Activated T-cell treated with anti-CD3 and anti-CD28 coated beads, Interleukin-2, amount 50 U/mL, for 48 hours (primary cell): ENCODE measurements at regions not wholly inside any gene's neighbourhood (a gene's known extent, or its start where the extent isn't known, plus 50 kb on each side); places are given as distances from the start of the nearest gene placed in this dataset.

Source experiments
- DNase-seq, 2 experiments: peaks; one replicate each; pipeline ENCODE4 v3.0.0-alpha.2; 2020

GRCh38 chr21:27196651-27197050 is 229.8 kb upstream of the ADAMTS5 start:
- DNase-seq, result no peak

- DNase-seq, result no peak
Observed at GRCh38 chr21:27192281-27192949, 225.5 kb upstream of the ADAMTS5 start.

DNA sequence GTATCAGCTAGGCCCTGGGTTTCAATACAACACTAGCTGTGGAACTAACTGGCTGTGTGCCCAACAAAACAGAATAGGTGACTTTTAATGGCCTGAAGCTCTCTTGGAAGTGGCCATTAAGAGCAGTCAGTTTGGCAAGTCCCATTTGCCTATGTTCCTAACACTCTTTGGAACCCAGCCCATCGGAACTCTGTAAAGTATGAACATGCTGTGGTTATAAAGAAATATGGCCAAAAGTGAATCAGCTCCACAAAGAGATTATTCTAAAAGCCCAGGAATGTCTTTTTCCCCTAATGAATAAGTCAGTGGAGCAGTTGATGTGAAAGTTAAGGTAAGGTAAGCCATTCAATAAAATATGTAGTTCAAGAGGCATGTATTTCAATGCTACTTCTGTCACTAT is 223.7 kb upstream of the ADAMTS5 start:
- no peak for DNase-seq

DNA sequence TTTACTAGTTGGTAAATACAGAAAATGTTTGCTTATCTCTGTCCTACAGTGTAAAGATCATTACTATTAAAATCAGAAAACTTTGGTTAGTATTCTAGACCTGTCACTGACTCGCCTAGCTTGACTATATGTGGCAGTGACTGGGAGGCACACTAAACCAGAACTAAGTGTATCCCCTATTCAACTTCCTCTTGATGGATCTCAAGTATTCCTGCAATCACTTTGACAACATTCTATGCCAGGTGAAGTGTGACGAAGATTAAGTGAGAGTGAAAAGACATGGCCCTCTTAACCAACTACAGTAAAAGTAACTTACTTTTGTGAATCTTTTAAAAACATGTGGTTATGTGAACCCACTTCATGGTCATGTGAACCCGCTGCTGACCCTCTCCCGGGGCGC is 223.0 kb upstream of the ADAMTS5 start:
- no peak for DNase-seq

GRCh38 chr21:27173053-27173452 is 206.2 kb upstream of the ADAMTS5 start:
- DNase-seq, result no peak

DNA sequence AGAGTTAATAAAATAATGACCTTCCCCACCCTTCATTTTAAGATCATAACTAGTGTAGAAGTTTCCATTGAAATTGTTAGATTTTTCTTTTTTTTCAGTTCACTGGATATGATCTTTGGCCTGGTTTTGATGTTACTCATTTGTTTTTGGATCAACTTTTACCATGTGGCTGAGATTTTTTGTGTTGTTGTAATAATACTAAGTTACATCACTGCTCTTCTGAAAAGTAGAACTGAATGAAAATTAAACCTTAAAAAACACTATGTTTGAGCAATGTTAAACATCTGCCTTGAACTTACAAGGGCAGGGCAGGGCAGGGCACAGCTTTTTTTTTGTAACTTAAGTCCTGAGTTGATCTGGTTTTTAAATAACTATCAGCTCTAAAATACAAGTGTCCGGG is 204.8 kb upstream of the ADAMTS5 start:
- DNase-seq, result no peak

DNA sequence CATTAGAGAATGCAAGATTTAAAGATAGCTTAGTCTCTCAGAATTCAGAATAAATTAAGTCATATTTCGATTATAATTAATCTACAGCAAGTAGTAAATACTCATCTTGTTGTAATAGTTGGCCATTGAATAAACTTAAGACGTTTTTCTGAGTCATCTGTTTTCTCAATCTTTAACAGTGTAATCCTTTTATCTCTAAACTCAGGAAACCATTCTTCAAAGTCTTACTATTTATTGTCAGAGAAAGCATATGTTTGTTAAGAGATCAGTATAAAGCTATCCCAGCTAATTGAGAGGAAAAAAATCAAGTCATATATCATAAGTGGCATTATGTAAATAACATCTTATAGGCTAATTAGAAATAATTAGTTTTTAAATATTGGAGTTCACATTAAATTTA is 201.2 kb upstream of the ADAMTS5 start:
- DNase-seq, result no peak

DNA sequence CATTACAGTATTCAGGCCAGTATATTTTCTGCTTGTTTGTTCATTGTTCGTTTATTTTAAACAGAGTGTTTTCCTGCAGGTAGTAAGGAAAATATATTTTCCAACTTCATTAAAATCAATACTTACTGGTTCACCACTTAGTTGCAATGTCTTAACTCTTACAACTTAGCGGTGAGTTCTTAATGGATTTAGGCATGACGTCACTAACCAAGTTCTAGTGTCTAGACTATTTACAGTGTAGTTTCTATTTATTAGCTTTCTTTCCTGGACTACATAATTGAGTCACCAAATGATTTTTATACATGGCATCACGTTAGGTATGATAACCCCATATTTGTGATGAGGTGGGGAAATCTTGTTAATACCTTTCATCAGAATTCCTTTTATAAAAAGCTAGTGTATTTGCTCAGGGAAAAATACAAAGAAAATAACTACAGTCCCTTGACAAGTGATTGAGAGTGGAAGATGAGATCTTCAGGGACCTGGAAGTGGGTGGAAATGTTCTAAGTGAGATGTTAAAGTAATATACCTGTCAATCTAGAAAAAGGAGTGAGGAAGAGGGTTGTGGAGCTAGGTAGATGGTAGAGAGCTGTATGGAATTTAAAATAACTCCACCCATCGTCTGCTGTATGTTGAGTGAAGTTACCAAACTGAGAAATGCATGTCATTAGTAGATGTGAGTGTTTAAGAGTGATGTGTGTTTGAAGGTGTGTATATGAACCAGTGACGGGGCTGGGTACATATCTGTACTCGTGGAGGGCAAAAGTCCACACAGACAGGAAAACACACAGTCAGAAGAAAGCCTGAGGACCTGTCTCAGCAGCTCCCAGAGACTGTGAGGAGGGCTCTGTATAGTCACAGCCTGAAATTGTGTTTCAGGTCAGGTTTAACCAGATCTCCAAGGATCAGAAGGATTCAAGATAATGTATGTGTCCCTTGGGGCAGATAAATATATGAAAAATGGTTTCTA is 197.6 kb upstream of the ADAMTS5 start:
- DNase-seq, result no peak

DNA sequence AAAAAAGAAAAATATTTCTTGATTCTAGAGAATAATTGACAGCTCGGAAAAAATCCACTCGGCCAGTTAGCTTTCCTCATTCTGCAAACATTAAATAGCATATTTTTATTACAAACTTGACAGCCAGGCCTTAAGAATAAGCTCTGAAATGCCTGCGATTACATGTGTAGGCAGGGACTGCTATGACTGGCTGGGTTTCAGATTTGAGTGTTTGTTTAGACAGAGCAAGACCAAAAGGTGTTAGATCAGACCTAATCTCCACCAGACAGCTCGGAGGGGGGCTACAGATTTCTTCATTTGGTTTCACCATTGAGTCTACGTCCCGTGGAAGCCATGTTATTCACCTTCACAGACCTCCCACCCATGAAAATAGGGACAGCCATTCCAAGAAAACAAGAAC is 192.1 kb upstream of the ADAMTS5 start:
- no peak for DNase-seq

DNA sequence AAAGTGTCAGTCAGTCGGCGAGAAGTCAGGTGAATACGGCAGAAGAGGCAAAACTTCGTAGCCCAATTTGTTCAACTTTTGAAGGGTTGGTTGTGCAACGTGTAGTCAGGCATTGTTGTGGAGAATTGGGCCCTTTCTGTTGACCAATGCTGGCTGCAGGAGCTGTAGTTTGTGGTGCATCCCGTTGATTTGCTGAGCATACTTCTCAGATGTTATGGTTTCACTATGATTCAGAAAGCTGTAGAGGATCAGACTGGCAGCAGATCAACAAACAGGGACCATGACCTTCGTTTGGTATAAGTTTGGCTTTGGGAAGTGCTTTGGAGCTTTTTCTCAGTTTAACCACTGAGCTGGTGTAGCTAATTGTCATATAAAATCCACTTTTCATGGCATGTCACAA is 190.2 kb upstream of the ADAMTS5 start:
- DNase-seq, result no peak

DNA sequence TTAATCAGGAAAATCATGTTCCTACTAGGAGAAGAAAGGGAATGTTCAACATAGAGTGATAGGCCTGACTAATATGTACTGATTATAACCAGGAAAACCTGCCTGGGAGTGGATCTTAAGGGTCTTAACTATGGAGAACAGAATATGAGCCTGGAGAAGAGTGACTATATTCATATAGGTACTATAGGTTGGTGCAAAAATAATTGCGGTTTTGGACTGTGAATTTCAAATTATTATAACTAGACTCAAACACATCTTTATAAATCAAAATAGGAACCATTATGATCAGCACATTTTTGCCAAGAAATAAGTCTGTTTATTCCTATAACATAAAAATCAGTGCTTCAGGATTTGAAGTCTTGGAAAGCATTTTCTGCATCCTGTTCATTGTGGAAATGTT is 189.8 kb upstream of the ADAMTS5 start:
- DNase-seq, result no peak

GRCh38 chr21:27155130-27155500 is 188.2 kb upstream of the ADAMTS5 start:
- no peak for DNase-seq

GRCh38 chr21:27154451-27155129 is 187.7 kb upstream of the ADAMTS5 start:
- DNase-seq, result no peak

GRCh38 chr21:27152996-27153395 is 186.1 kb upstream of the ADAMTS5 start:
- no peak for DNase-seq

DNA sequence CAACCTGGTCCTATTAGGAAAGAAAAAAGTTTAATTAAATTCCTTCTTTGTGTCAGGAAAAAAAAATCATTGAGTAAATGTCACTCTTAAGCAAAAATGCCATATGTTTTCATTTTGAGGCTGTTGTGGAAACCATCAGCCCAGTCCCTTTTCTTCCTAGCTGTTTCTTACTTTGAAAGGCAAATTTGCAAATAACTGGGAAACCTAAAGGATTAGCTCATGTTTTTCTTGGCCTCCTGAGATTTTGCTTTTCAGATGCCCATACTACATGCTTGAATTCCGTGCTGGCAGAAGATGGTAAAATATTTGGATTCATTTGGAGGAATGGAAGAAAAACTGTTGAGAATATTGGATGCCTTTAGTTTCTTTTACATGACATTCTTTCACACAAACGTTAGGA is 182.1 kb upstream of the ADAMTS5 start:
- no peak for DNase-seq

DNA sequence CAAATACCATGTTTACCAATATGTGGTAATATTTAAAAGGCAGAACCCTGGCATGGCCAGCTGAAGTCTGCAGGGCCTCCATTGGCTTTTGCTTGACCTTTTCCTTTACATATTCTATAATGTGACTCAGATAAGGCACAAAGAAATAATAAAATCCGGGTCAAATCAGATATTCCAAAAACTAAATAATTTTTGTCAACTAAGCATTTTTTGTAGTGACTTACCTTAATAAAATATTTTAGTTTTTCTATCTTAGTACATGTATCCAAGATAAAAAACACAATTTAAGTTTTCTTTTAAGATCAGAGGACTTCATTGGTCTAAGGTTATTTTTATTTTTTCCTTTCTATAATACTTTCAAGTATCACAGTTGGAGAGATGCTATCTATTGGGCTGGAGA is 179.4 kb upstream of the ADAMTS5 start:
- no peak for DNase-seq

- DNase-seq, result no peak
Observed at GRCh38 chr21:27145134-27145798, 178.4 kb upstream of the ADAMTS5 start.

DNA sequence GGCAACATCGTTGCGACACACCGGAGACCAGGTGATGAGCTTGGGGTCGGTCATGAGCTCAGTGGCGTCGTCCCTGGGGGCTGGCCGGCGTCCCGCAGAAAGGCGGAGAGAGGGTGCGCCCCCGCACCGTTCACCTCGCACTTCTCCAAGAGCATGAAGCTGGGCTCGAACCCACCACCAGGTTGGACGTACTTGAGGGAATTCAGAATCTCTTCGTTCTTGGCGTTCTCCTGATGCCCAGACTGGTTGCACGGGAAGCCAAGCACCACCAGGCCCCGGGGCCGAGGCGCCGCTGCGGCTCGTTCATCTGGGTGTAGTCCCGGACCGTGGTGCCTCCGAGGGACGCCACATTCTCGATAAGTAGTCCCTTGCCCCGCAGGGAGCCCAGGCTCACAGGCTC is 176.6 kb upstream of the ADAMTS5 start:
- no peak for DNase-seq

DNA sequence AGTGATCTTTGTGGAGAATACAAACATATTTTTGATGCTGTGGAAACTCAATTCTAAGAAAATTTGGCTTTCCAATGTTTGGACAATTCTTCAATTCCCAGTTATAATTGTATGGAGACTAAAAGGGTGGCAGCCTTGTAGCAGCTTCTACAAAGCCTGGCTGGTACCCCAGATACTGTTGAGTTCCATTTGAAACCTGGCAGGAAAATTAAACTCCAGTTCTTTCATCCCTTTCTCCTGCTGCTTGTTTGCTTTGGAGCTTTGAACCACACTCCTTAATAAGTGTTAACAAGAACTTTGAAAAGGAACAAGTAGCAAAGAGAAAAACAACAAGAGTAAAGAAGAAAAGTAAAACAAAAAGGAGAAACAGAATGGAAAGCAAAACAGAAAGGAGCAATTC is 172.6 kb upstream of the ADAMTS5 start:
- DNase-seq, result no peak

- no peak for DNase-seq
Observed at GRCh38 chr21:27134516-27134915, 167.6 kb upstream of the ADAMTS5 start.

GRCh38 chr21:27132266-27132665 is 165.4 kb upstream of the ADAMTS5 start:
- no peak for DNase-seq

DNA sequence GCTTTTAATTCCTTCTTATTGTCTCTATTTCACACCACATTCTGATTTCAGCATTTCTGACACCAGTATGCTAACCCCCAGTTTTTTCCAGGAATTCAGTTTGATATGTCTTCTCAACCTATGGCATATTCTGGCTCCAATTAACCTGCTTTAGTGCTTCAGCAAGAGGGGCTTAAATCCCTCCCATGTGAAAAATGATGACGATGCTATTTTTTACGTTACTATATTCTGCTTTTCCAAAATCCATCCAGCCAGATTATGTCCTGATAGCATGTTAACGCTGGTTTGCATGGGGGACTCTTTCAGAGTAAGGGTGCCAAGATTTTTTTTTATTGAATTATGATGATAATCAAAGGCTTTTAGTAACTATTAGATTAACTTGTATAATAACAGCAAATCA is 163.3 kb upstream of the ADAMTS5 start:
- DNase-seq, result no peak

DNA sequence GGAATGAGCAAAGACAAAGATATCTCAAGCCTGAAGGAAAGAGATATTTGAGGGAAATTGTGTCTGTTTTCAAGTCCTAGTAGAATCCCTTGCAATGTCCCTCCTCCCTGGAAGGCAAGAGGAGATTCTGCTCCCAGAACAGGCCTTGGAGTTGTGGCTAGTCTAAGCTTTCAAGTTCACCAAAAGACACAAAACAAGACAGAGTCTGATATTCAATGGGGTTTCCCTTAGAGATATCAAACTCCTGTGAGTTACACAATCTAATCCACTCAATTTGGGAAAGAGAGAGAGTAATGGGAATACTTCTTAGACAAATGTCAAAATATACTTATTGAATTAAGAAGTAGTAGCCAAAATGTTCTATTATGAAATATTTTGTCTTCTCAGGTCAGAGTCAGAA is 162.8 kb upstream of the ADAMTS5 start:
- DNase-seq, result no peak
